Hepatocyte (in vitro differentiated cells): ENCODE measurements at regions not wholly inside any gene's neighbourhood (a gene's known extent, or its start where the extent isn't known, plus 50 kb on each side); places are given as distances from the start of the nearest gene placed in this dataset.

Experiments
- DNase-seq: peaks from one replicate; pipeline ENCODE4 v3.0.0-alpha.2; 2016; ENCODE audit warnings: low spot score
- H2AFZ ChIP-seq: fragments of 200-600 bp; sonication (generic); 2 replicates; pipeline ENCODE4 v1.6.0; 2016; ENCODE audit warnings: antibody characterized with exemption, mild to moderate bottlenecking
- H3K27ac ChIP-seq: fragments of 200-600 bp; sonication (generic); 2 replicates; pipeline ENCODE4 v1.5.1; 2016; ENCODE audit warnings: mild to moderate bottlenecking
- H3K27me3 ChIP-seq: fragments of 200-600 bp; sonication (generic); 2 replicates; pipeline ENCODE4 v1.6.1; 2016
- H3K36me3 ChIP-seq: fragments of 200-600 bp; sonication (generic); replicated peaks from 2 replicates; pipeline ENCODE4 v1.5.1; 2016; ENCODE audit warnings: low read depth; ENCODE audit not compliant: insufficient read depth
- H3K4me1 ChIP-seq: fragments of 200-600 bp; sonication (generic); 2 replicates; pipeline ENCODE4 v1.5.1; 2016; ENCODE audit warnings: mild to moderate bottlenecking, moderate library complexity; ENCODE audit not compliant: insufficient read depth
- H3K4me2 ChIP-seq: fragments of 200-600 bp; sonication (generic); 2 replicates; pipeline ENCODE4 v1.6.0; 2016
- H3K4me3 ChIP-seq: fragments of 200-600 bp; sonication (generic); 2 replicates; pipeline ENCODE4 v1.5.1; 2016; ENCODE audit warnings: mild to moderate bottlenecking
- H3K79me2 ChIP-seq: fragments of 200-600 bp; sonication (generic); 2 replicates; pipeline ENCODE4 v1.6.0; 2017; ENCODE audit warnings: mild to moderate bottlenecking
- H3K9me2 ChIP-seq: fragments of 200-600 bp; sonication (generic); replicated peaks from 2 replicates; pipeline ENCODE4 v1.6.0; 2017; ENCODE audit warnings: mild to moderate bottlenecking; ENCODE audit not compliant: insufficient read depth
- H3K9me3 ChIP-seq: fragments of 200-600 bp; sonication (generic); 2 replicates; pipeline ENCODE4 v1.5.1; 2016; ENCODE audit warnings: low read depth, mild to moderate bottlenecking
- H4K20me1 ChIP-seq: fragments of 200-600 bp; sonication (generic); 2 replicates; pipeline ENCODE4 v1.6.0; 2016; ENCODE audit warnings: mild to moderate bottlenecking; ENCODE audit not compliant: insufficient read depth, poor library complexity, severe bottlenecking
- EZH2 ChIP-seq: fragments of 200-600 bp; sonication (generic); IDR thresholded peaks from 2 replicates; pipeline ENCODE4 v1.6.1; 2016; ENCODE audit warnings: antibody characterized with exemption, mild to moderate bottlenecking, borderline replicate concordance
- EZH2phosphoT487 ChIP-seq: fragments of 200-600 bp; sonication (generic); IDR thresholded peaks from one replicate; pipeline ENCODE4 v1.6.1; 2018; ENCODE audit warnings: antibody characterized with exemption, mild to moderate bottlenecking, low read depth, moderate library complexity; ENCODE audit not compliant: unreplicated experiment, severe bottlenecking
- WGBS: methylation state at CpG from one replicate; pipeline ENCODE4 v1.1.6; 2016; ENCODE audit warnings: low lambda C conversion rate; ENCODE audit errors: missing lambda C conversion rate; 5-methylcytosine and 5-hydroxymethylcytosine counted together
- TF ChIP-seq, protein P1 (sequence below): fragments of 200-600 bp; sonication (generic); IDR thresholded peaks from 2 replicates; pipeline ENCODE4 v1.5.1; 2016; ENCODE audit warnings: antibody characterized with exemption, mild to moderate bottlenecking; ENCODE audit not compliant: poor library complexity

DNA sequence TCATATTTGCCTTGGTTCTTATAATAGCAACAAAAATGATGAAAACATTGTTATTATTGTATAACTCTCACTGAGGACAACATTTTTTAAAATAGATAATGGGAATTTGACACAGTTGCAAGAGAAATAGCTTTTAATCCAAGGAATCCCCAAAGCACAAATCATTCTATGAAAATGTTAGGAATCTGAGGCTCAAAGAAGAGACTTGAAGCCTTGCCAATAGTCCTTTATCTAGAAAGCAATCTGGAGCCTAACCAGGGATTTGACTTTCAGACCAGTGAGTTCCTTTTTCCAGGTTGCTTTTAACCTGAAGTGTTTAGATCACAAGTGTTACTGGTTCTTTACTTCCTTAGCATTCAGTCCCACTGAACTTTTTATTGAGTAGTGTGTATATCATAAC lies 574.5 kb upstream of the ZEB2 start:
- Histone ChIP-seq H3K27me3 (no peaks in the 10 kb centered on the region), H3K36me3 (no peaks in the 10 kb centered on the region), H3K4me2 (no peak overlapping the region), H3K9me3 (no peaks in the 10 kb centered on the region), H3K4me3 (no peak overlapping the region), H3K4me1 (no peaks in the 10 kb centered on the region), H4K20me1 (no peaks in the 10 kb centered on the region), H2AFZ (no peak overlapping the region), H3K9me2 (no peaks in the 10 kb centered on the region), H3K79me2 (no peaks in the 10 kb centered on the region), H3K27ac (no peak overlapping the region)
- no peak for DNase-seq
- TF ChIP-seq, protein P1, sequence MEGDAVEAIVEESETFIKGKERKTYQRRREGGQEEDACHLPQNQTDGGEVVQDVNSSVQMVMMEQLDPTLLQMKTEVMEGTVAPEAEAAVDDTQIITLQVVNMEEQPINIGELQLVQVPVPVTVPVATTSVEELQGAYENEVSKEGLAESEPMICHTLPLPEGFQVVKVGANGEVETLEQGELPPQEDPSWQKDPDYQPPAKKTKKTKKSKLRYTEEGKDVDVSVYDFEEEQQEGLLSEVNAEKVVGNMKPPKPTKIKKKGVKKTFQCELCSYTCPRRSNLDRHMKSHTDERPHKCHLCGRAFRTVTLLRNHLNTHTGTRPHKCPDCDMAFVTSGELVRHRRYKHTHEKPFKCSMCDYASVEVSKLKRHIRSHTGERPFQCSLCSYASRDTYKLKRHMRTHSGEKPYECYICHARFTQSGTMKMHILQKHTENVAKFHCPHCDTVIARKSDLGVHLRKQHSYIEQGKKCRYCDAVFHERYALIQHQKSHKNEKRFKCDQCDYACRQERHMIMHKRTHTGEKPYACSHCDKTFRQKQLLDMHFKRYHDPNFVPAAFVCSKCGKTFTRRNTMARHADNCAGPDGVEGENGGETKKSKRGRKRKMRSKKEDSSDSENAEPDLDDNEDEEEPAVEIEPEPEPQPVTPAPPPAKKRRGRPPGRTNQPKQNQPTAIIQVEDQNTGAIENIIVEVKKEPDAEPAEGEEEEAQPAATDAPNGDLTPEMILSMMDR = no peak
- TF ChIP-seq EZH2 = no peak
- no peak for TF ChIP-seq EZH2phosphoT487

DNA sequence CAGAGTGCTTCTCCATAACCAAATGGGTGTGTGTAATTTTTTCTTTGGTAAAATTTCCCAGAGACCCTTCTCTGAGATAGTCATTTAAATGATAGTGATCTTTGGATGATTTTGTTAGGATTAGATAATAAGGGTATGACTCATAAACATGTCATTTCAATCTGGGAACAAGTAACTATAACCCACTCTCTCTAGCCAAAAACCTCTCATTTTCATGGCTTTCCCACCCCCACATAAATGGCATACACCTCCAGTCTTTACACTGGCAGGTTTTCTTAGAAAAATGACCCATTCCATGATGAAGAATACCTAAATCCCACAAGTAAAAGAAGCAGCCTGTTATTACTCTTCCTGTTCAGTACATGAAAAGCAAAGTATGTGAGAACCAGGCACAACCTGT lies 572.0 kb upstream of the ZEB2 start:
- H3K27ac ChIP-seq = no peak overlapping the region
- H3K4me3 ChIP-seq = no peak overlapping the region
- DNase-seq = no peak
- H3K4me1 ChIP-seq = no peaks in the 10 kb centered on the region
- H3K79me2 ChIP-seq = no peaks in the 10 kb centered on the region
- H4K20me1 ChIP-seq = no peaks in the 10 kb centered on the region
- H3K27me3 ChIP-seq = no peaks in the 10 kb centered on the region
- H2AFZ ChIP-seq = no peak overlapping the region
- H3K9me2 ChIP-seq = no peaks in the 10 kb centered on the region
- TF ChIP-seq, protein P1 = no peak
- no peak for TF ChIP-seq EZH2phosphoT487
- TF ChIP-seq EZH2 = no peak
- no peaks in the 10 kb centered on the region for H3K36me3 ChIP-seq
- H3K4me2 ChIP-seq = no peak overlapping the region
- no peaks in the 10 kb centered on the region for H3K9me3 ChIP-seq

DNA sequence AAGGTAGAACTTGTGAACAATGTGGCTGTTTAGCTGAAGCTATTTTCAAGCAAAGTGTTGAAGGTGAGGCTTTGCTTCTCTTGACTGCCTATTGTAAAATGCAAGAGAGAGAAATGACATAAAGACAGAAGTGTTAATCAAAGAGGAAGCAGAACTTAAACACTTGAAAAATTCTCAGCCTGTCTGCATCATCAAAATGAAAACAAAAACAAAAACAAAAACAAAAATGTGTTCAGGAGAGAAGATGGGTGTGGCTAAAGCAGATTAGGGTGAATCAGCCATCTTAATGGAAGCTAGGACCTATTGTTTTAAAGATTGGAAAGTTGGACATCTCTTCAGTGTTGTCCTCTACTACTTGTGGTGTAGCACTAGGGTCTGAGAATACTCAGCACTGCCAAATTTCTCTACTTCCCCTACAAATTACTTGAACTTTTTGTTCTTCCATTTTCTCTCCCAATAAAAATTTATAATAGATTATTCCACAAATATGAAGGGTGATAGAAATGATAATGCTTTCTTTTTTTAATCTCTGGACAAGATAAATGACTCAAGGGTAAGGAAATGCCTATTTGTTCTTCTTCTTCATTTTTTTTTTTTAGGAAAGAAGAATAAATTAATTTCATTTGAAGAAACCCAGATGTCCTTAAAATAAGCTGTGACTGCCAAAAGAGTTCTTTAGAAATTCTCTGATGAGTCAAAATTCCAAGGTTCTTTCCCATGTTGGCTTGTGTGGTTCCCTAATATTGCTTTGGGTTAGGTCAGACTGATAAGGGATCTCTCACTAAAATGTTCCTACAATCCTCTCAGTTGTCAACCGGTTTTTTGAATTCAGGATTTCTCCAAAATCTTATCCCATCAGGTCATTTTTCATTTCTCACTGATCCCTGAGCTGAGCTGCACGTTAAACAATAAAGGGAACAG lies 571.2 kb upstream of the ZEB2 start:
- WGBS = 68% methylated on average over 2 of the region's 2 CpGs
- no peaks in the 10 kb centered on the region for H3K36me3 ChIP-seq
- no peaks in the 10 kb centered on the region for H3K79me2 ChIP-seq
- no peak overlapping the region for H2AFZ ChIP-seq
- H3K4me1 ChIP-seq = no peaks in the 10 kb centered on the region
- H3K9me2 ChIP-seq = no peaks in the 10 kb centered on the region
- no peaks in the 10 kb centered on the region for H3K9me3 ChIP-seq
- no peak overlapping the region for H3K4me3 ChIP-seq
- no peak overlapping the region for H3K4me2 ChIP-seq
- no peaks in the 10 kb centered on the region for H3K27me3 ChIP-seq
- H4K20me1 ChIP-seq = no peaks in the 10 kb centered on the region
- DNase-seq = no peak
- no peak overlapping the region for H3K27ac ChIP-seq
- TF ChIP-seq EZH2phosphoT487 (no peak), EZH2 (no peak)
- TF ChIP-seq, protein P1 = no peak
